GM12873 (cell line): ENCODE measurements at regions not wholly inside any gene's neighbourhood (a gene's known extent, or its start where the extent isn't known, plus 50 kb on each side); places are given as distances from the start of the nearest gene placed in this dataset.

Experiments
- CTCF ChIP-seq: IDR thresholded peaks from 2 replicates; pipeline ENCODE4 v1.5.1; 2012; ENCODE audit warnings: low read depth, mild to moderate bottlenecking, moderate library complexity, low read length, control low read depth; ENCODE audit not compliant: insufficient read depth; ENCODE audit errors: missing control alignments

- no peak for TF ChIP-seq CTCF
These were observed 846.5 kb upstream of the ADAMTS5 start for GRCh38 chr21:27813344-27813743.

- no peak for TF ChIP-seq CTCF
These were observed 845.4 kb upstream of the ADAMTS5 start for GRCh38 chr21:27812279-27812678.

GRCh38 chr21:27808923-27809322 is 842.0 kb upstream of the ADAMTS5 start:
- TF ChIP-seq CTCF, result no peak

- TF ChIP-seq CTCF, result no peak
These were observed 840.7 kb upstream of the ADAMTS5 start for GRCh38 chr21:27807596-27807995.

- TF ChIP-seq CTCF, result no peak
These were observed 839.4 kb upstream of the ADAMTS5 start for GRCh38 chr21:27806281-27806680.

GRCh38 chr21:27805696-27806095 is 838.8 kb upstream of the ADAMTS5 start:
- TF ChIP-seq CTCF, result no peak

- TF ChIP-seq CTCF, result no peak
These were observed 837.6 kb upstream of the ADAMTS5 start for GRCh38 chr21:27804515-27804914.
